K562 (cell line): ENCODE measurements at regions not wholly inside any gene's neighbourhood (a gene's known extent, or its start where the extent isn't known, plus 50 kb on each side); places are given as distances from the start of the nearest gene placed in this dataset.
A peak's percentile ranks its signal among the peaks of the same experiment; 100 is the strongest.

Source experiments
- HIVEP1 ChIP-seq: fragments of 250-450 bp; sonication (Bioruptor Pico); IDR thresholded peaks from 2 replicates; pipeline ENCODE4 v1.4.0; 2020; ENCODE audit warnings: mild to moderate bottlenecking
- L3MBTL2 ChIP-seq: fragments of 450-650 bp; IDR thresholded peaks from 2 replicates; pipeline ENCODE4 v1.6.1; 2016; ENCODE audit warnings: mild to moderate bottlenecking, moderate library complexity
- LCOR ChIP-seq: sonication (generic); formaldehyde crosslinking; IDR thresholded peaks from 2 replicates; pipeline ENCODE4 v1.8.0; 2022; ENCODE audit warnings: mild to moderate bottlenecking, missing genetic modification reagents
- MAZ ChIP-seq, 2 experiments: fragments of 450-650 bp in 1 of 2; sonication (generic) in 1 of 2; formaldehyde crosslinking; IDR thresholded peaks in 1 of 2; conservative IDR thresholded peaks in 1 of 2; 2 replicates each; pipeline versions ENCODE4 v1.4.0 to v1.5.0; 2020; ENCODE audit warnings: mild to moderate bottlenecking in 1 of 2, missing genetic modification reagents in 1 of 2
- NCOR1 ChIP-seq: fragments of 450-650 bp; IDR thresholded peaks from 2 replicates; pipeline ENCODE4 v1.6.1; 2016; ENCODE audit warnings: mild to moderate bottlenecking, moderate library complexity
- RHOXF2B ChIP-seq: fragments of 250-450 bp; sonication (Bioruptor Pico); conservative IDR thresholded peaks from 2 replicates; pipeline ENCODE4 v1.5.1; 2021
- TAF1 ChIP-seq: IDR thresholded peaks from 2 replicates; pipeline ENCODE4 v1.6.1; 2011; ENCODE audit warnings: mild to moderate bottlenecking, low read length, moderate library complexity; ENCODE audit not compliant: insufficient read depth, control insufficient read depth, severe bottlenecking; ENCODE audit errors: extremely low read depth
- TGIF2 ChIP-seq: sonication (generic); formaldehyde crosslinking; IDR thresholded peaks from 2 replicates; pipeline ENCODE4 v1.8.1; 2022; ENCODE audit warnings: mild to moderate bottlenecking, missing genetic modification reagents, moderate library complexity
- TOE1 ChIP-seq, 2 experiments: fragments of 450-650 bp in 1 of 2; sonication (generic) in 1 of 2; formaldehyde crosslinking in 1 of 2; IDR thresholded peaks; 2 replicates each; pipeline versions ENCODE4 v1.7.1 to v1.8.0; 2016 to 2022; ENCODE audit warnings: borderline replicate concordance in 2 of 2, mild to moderate bottlenecking in 2 of 2, antibody characterized with exemption in 1 of 2, inconsistent platforms in 1 of 2, low read depth in 1 of 2, missing genetic modification reagents in 1 of 2, moderate library complexity in 1 of 2
- TRIM24 ChIP-seq, 2 experiments: fragments of 450-650 bp; IDR thresholded peaks; 2 replicates each; pipeline ENCODE4 v1.6.1; 2016
- ZBTB34 ChIP-seq: fragments of 250-450 bp; sonication (Bioruptor Pico); IDR thresholded peaks from 2 replicates; pipeline ENCODE4 v1.8.0; 2021; ENCODE audit warnings: mild to moderate bottlenecking, moderate library complexity
- ZC3H4 ChIP-seq: sonication (generic); formaldehyde crosslinking; IDR thresholded peaks from 2 replicates; pipeline ENCODE4 v1.9.0; 2021; ENCODE audit warnings: missing genetic modification reagents, borderline replicate concordance
- ZFP1 ChIP-seq: fragments of 450-650 bp; formaldehyde crosslinking; IDR thresholded peaks from 2 replicates; pipeline ENCODE4 v1.4.0; 2020; ENCODE audit warnings: mild to moderate bottlenecking, mixed read lengths
- ZNF76 ChIP-seq: fragments of 250-450 bp; sonication (Bioruptor Pico); IDR thresholded peaks from 2 replicates; pipeline ENCODE4 v1.4.0; 2020; ENCODE audit warnings: mild to moderate bottlenecking, moderate library complexity, borderline replicate concordance
- ZNF79 ChIP-seq: fragments of 250-450 bp; sonication (Bioruptor Pico); IDR thresholded peaks from 2 replicates; pipeline ENCODE4 v1.4.0; 2020; ENCODE audit warnings: low read depth, mild to moderate bottlenecking, moderate library complexity
- TF ChIP-seq, protein P1 (sequence below), 2 experiments: fragments of 200-800 bp in 1 of 2; sonication (Bioruptor generic) in 1 of 2; sonication (generic) in 1 of 2; formaldehyde crosslinking in 1 of 2; IDR thresholded peaks in 1 of 2; conservative IDR thresholded peaks in 1 of 2; 2 replicates each; pipeline versions ENCODE4 v1.5.0 to v1.6.1; 2016 to 2020; ENCODE audit warnings: missing compliant biosample characterization in 1 of 2, missing genetic modification characterization in 1 of 2, missing genetic modification reagents in 1 of 2
- TF ChIP-seq, protein P2 (sequence below): fragments of 450-650 bp; IDR thresholded peaks from 2 replicates; pipeline ENCODE4 v1.6.1; 2016; ENCODE audit warnings: missing biosample characterization, missing genetic modification characterization
- TF ChIP-seq, protein P3 (sequence below): fragments of 250-450 bp; sonication (Bioruptor Pico); IDR thresholded peaks from 2 replicates; pipeline ENCODE4 v1.8.0; 2022; ENCODE audit warnings: moderate library complexity, mild to moderate bottlenecking, inconsistent platforms

DNA sequence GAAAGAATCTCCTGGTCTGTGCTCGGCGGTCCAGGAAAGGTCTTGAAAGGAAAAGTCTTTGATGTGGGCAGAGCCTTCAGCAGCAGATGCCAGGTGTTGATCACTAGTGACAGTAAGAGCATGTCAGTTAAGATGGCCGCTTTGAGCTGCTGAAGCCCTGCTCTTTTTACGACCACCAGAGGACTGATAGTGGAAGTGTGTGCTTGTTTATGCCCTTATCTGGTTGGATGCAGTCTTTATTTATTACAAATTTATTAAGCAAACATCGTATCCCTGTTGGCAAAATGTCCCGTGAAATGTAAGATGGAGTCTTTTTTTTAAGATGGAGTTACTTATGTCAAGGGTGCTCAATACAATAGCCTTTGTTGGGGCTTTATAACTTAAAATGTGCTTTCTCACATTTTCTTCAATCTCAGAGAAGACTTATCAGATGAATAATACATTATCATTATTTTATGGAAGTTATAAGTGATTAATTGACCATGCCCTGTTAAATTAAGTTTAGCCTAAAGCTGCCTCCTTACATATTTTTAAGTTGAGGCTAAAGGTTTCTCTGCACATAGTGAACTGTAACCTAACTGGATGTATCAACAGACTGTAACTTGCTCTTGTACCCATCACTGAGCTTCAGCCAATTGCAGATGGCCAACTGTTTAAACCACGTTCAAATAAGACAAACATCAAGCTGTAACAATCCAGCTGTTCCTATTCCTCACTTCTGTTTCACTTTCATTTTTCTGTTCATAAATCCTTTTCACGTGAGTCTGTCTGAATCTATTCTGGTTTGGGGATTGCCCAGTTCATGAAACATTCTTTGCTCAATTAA, 97.4 kb upstream of the PIK3CG start (continued):
- peak; percentile 94 for TF ChIP-seq ZNF76 (CRISPR knock-in tag)
- peak; percentile 87 for TF ChIP-seq ZBTB34 (CRISPR knock-in tag)
- no peak for TF ChIP-seq TAF1
- no peak for TF ChIP-seq L3MBTL2
- TF ChIP-seq TGIF2: no peak
- peak; percentile 93 for TF ChIP-seq HIVEP1
- peak; percentile 43; the same call in 1 of the 2 replicates for TF ChIP-seq ZFP1 (CRISPR knock-in tag)
- TF ChIP-seq LCOR (CRISPR knock-in tag): no peak
- TF ChIP-seq, protein P1, sequence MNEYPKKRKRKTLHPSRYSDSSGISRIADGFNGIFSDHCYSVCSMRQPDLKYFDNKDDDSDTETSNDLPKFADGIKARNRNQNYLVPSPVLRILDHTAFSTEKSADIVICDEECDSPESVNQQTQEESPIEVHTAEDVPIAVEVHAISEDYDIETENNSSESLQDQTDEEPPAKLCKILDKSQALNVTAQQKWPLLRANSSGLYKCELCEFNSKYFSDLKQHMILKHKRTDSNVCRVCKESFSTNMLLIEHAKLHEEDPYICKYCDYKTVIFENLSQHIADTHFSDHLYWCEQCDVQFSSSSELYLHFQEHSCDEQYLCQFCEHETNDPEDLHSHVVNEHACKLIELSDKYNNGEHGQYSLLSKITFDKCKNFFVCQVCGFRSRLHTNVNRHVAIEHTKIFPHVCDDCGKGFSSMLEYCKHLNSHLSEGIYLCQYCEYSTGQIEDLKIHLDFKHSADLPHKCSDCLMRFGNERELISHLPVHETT (CRISPR knock-in tag; conservative IDR thresholded peaks at IDR 0.05 in 1 of 2, IDR thresholded peaks at IDR 0.05 in 1 of 2): peak in 1 of 2 experiments; percentile 96; a peak in 2 of 4 replicates
- peak in 1 of 2 experiments; percentile 71; a peak in 2 of 4 replicates for TF ChIP-seq MAZ (CRISPR knock-in tag; conservative IDR thresholded peaks at IDR 0.05 in 1 of 2, IDR thresholded peaks at IDR 0.05 in 1 of 2)
- TF ChIP-seq ZNF79 (CRISPR knock-in tag): peak; percentile 87
- no peak for TF ChIP-seq TOE1 (IDR thresholded peaks at IDR 0.05; ENCODE audit: borderline replicate concordance)
- TF ChIP-seq TOE1 (CRISPR knock-in tag; IDR thresholded peaks at IDR 0.05; ENCODE audit: borderline replicate concordance, low read depth): no peak
- TF ChIP-seq RHOXF2B (CRISPR knock-in tag): 0 out of 2 replicates have a peak, but pooled peaks have one; percentile 38
- no peak for TF ChIP-seq TRIM24 (IDR thresholded peaks at IDR 0.05)
- no peak for TF ChIP-seq ZC3H4 (CRISPR knock-in tag)
- TF ChIP-seq, protein P2, sequence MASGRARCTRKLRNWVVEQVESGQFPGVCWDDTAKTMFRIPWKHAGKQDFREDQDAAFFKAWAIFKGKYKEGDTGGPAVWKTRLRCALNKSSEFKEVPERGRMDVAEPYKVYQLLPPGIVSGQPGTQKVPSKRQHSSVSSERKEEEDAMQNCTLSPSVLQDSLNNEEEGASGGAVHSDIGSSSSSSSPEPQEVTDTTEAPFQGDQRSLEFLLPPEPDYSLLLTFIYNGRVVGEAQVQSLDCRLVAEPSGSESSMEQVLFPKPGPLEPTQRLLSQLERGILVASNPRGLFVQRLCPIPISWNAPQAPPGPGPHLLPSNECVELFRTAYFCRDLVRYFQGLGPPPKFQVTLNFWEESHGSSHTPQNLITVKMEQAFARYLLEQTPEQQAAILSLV (tag): peak; percentile 96
- no peak for TF ChIP-seq NCOR1
- TF ChIP-seq, protein P3, sequence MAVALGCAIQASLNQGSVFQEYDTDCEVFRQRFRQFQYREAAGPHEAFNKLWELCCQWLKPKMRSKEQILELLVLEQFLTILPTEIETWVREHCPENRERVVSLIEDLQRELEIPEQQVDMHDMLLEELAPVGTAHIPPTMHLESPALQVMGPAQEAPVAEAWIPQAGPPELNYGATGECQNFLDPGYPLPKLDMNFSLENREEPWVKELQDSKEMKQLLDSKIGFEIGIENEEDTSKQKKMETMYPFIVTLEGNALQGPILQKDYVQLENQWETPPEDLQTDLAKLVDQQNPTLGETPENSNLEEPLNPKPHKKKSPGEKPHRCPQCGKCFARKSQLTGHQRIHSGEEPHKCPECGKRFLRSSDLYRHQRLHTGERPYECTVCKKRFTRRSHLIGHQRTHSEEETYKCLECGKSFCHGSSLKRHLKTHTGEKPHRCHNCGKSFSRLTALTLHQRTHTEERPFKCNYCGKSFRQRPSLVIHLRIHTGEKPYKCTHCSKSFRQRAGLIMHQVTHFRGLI (CRISPR knock-in tag): peak; percentile 96
